IMR-90 (cell line): ENCODE measurements at regions not wholly inside any gene's neighbourhood (a gene's known extent, or its start where the extent isn't known, plus 50 kb on each side); places are given as distances from the start of the nearest gene placed in this dataset.

Source experiments
- ATAC-seq: fragments of 200-7000 bp; cut with Tn5 transposase; 2 replicates; pipeline ENCODE4 v1.9.1; 2020; ENCODE audit warnings: low read depth, mild to moderate bottlenecking, moderate library complexity
- BruUV-seq: library from RNA; stranded (reverse); fragments of 400-500 nt; replicated peaks from 2 replicates; lab custom pipeline; 2021; lab: Mats Ljungman, UMichigan
- CTCF ChIA-PET: fragments of 300-600 bp; formaldehyde crosslinking; extraction: SDS; loops from one replicate; lab custom pipeline; 2021; ENCODE audit warnings: antibody characterized with exemption; lab: Yijun Ruan, JAX
- POLR2A ChIA-PET: fragments of 300-600 bp; sonication (Branson Sonifier 250); formaldehyde crosslinking; loops from one replicate; lab custom pipeline; 2022; ENCODE audit warnings: antibody characterized with exemption; ENCODE audit not compliant: unreplicated experiment; lab: Charles Lee
- DNase-seq: peaks from one replicate; pipeline ENCODE4 v3.0.0; 2013
- H2AFZ ChIP-seq: replicated peaks from 2 replicates; pipeline ENCODE3; 2013; ENCODE audit warnings: low read length, mild to moderate bottlenecking; ENCODE audit not compliant: poor library complexity
- H2AK5ac ChIP-seq: 2 replicates; pipeline ENCODE4 v1.6.1; 2013; ENCODE audit warnings: low read depth, low read length, inconsistent platforms
- H2AK9ac ChIP-seq: replicated peaks from 2 replicates; pipeline ENCODE3; 2013; ENCODE audit warnings: mild to moderate bottlenecking, low read depth, low read length, moderate library complexity; ENCODE audit not compliant: poor library complexity
- H2BK120ac ChIP-seq: 2 replicates; pipeline ENCODE4 v1.6.1; 2013; ENCODE audit warnings: low read depth, low read length, inconsistent platforms
- H2BK15ac ChIP-seq: 3 replicates; pipeline ENCODE4 v1.6.1; 2013; ENCODE audit warnings: low read depth, low read length, inconsistent platforms
- H2BK20ac ChIP-seq: 2 replicates; pipeline ENCODE4 v1.6.1; 2013; ENCODE audit warnings: low read depth, mild to moderate bottlenecking, inconsistent platforms, low read length, moderate library complexity
- H2BK5ac ChIP-seq: 2 replicates; pipeline ENCODE4 v1.6.1; 2013; ENCODE audit warnings: mild to moderate bottlenecking, low read depth, low read length, inconsistent platforms; ENCODE audit not compliant: poor library complexity, severe bottlenecking
- H3K14ac ChIP-seq: replicated peaks from 2 replicates; pipeline ENCODE4 v1.6.1; 2013; ENCODE audit warnings: low read depth, low read length, inconsistent platforms
- H3K18ac ChIP-seq: 2 replicates; pipeline ENCODE4 v1.6.1; 2013; ENCODE audit warnings: low read depth, low read length, control low read depth
- H3K23ac ChIP-seq: 2 replicates; pipeline ENCODE4 v1.6.1; 2013; ENCODE audit warnings: low read depth, low read length, inconsistent platforms
- H3K27ac ChIP-seq: 2 replicates; pipeline ENCODE4 v1.5.1; 2013; ENCODE audit warnings: mild to moderate bottlenecking, control low read depth, low read length; ENCODE audit not compliant: insufficient read depth
- H3K27me3 ChIP-seq: 2 replicates; pipeline ENCODE4 v1.6.1; 2013; ENCODE audit warnings: low read length; ENCODE audit not compliant: control insufficient read depth, insufficient read depth
- H3K36me3 ChIP-seq: 2 replicates; pipeline ENCODE4 v1.6.1; 2013; ENCODE audit warnings: low read length, mixed read lengths; ENCODE audit not compliant: control insufficient read depth, insufficient read depth
- H3K4ac ChIP-seq: 2 replicates; pipeline ENCODE4 v1.6.1; 2013; ENCODE audit warnings: low read depth, low read length, inconsistent platforms
- H3K4me1 ChIP-seq: 2 replicates; pipeline ENCODE4 v1.6.1; 2013; ENCODE audit warnings: low read length, mixed read lengths; ENCODE audit not compliant: control insufficient read depth, insufficient read depth
- H3K4me2 ChIP-seq: 2 replicates; pipeline ENCODE4 v1.6.1; 2013; ENCODE audit warnings: low read depth, mild to moderate bottlenecking, control low read depth, low read length, moderate library complexity
- H3K4me3 ChIP-seq: 2 replicates; pipeline ENCODE4 v1.5.1; 2013; ENCODE audit warnings: low read depth, mild to moderate bottlenecking, control low read depth, low read length, moderate library complexity; ENCODE audit not compliant: insufficient read depth
- H3K56ac ChIP-seq: 2 replicates; pipeline ENCODE4 v1.6.1; 2013; ENCODE audit warnings: low read length, inconsistent platforms; ENCODE audit not compliant: insufficient read depth; ENCODE audit errors: extremely low read depth
- H3K79me1 ChIP-seq, 2 experiments: 2 replicates each; pipeline ENCODE4 v1.6.1; 2013; ENCODE audit warnings: low read length in 2 of 2, inconsistent platforms in 1 of 2, low read depth in 1 of 2
- H3K9ac ChIP-seq: 2 replicates; pipeline ENCODE4 v1.6.1; 2013; ENCODE audit warnings: low read depth, low read length, control low read depth
- H3K9me1 ChIP-seq: 2 replicates; pipeline ENCODE4 v1.6.1; 2013; ENCODE audit warnings: low read length, inconsistent platforms; ENCODE audit not compliant: insufficient read depth
- H3K9me3 ChIP-seq: 2 replicates; pipeline ENCODE4 v1.6.1; 2013; ENCODE audit warnings: low read length; ENCODE audit not compliant: control insufficient read depth, insufficient read depth
- H4K20me1 ChIP-seq: 2 replicates; pipeline ENCODE4 v1.6.1; 2013; ENCODE audit warnings: low read length, inconsistent platforms; ENCODE audit not compliant: insufficient read depth
- H4K5ac ChIP-seq: 2 replicates; pipeline ENCODE4 v1.6.1; 2013; ENCODE audit warnings: mild to moderate bottlenecking, low read depth, low read length, control low read depth
- H4K8ac ChIP-seq, 2 experiments: 2 replicates each; pipeline ENCODE4 v1.6.1; 2013; ENCODE audit warnings: low read depth in 2 of 2, low read length in 2 of 2, control low read depth in 1 of 2, inconsistent platforms in 1 of 2
- H4K91ac ChIP-seq: 2 replicates; pipeline ENCODE4 v1.6.1; 2013; ENCODE audit warnings: low read depth, low read length, inconsistent platforms; ENCODE audit not compliant: insufficient read depth
- BHLHE40 ChIP-seq: fragments of 150-350 bp; IDR thresholded peaks from 2 replicates; pipeline ENCODE4 v1.6.1; 2016; ENCODE audit warnings: mild to moderate bottlenecking, low read depth, low read length
- CEBPB ChIP-seq: IDR thresholded peaks from 2 replicates; pipeline ENCODE4 v1.6.1; 2012; ENCODE audit warnings: low read depth, low read length, improper control_type of control experiment
- CHD1 ChIP-seq: IDR thresholded peaks from 2 replicates; pipeline ENCODE4 v1.6.1; 2012; ENCODE audit warnings: low read depth, low read length, improper control_type of control experiment
- FOS ChIP-seq: fragments of 150-350 bp; IDR thresholded peaks from 2 replicates; pipeline ENCODE4 v1.6.1; 2016; ENCODE audit warnings: low read depth, low read length
- MAFK ChIP-seq: IDR thresholded peaks from 2 replicates; pipeline ENCODE4 v1.6.1; 2012; ENCODE audit warnings: low read depth, low read length, improper control_type of control experiment
- MAZ ChIP-seq: IDR thresholded peaks from 2 replicates; pipeline ENCODE4 v1.6.1; 2012; ENCODE audit warnings: low read depth, mild to moderate bottlenecking, low read length, improper control_type of control experiment, moderate library complexity, borderline replicate concordance
- MXI1 ChIP-seq: IDR thresholded peaks from 2 replicates; pipeline ENCODE4 v1.6.1; 2012; ENCODE audit warnings: low read depth, mild to moderate bottlenecking, low read length, moderate library complexity, borderline replicate concordance
- NFE2L2 ChIP-seq: fragments of 150-350 bp; IDR thresholded peaks from 2 replicates; pipeline ENCODE4 v1.6.1; 2016; ENCODE audit warnings: low read depth, mild to moderate bottlenecking, low read length
- POLR2A ChIP-seq: IDR thresholded peaks from 2 replicates; pipeline ENCODE4 v1.6.1; 2012; ENCODE audit warnings: mild to moderate bottlenecking, low read depth, low read length
- RAD21 ChIP-seq: IDR thresholded peaks from 2 replicates; pipeline ENCODE4 v1.6.1; 2012; ENCODE audit warnings: low read length, improper control_type of control experiment
- RCOR1 ChIP-seq: IDR thresholded peaks from 2 replicates; pipeline ENCODE4 v1.6.1; 2012; ENCODE audit warnings: mild to moderate bottlenecking, low read length, improper control_type of control experiment; ENCODE audit not compliant: insufficient replicate concordance
- RFX5 ChIP-seq: IDR thresholded peaks from 2 replicates; pipeline ENCODE4 v1.8.0; 2012; ENCODE audit warnings: low read depth, mild to moderate bottlenecking, low read length, moderate library complexity
- SMC3 ChIP-seq: fragments of 150-350 bp; IDR thresholded peaks from 2 replicates; pipeline ENCODE4 v1.6.1; 2016; ENCODE audit warnings: low read depth, mild to moderate bottlenecking, antibody characterized with exemption, low read length, moderate library complexity
- WGBS, 2 experiments: methylation state at CpG; one replicate each; pipeline versions ENCODE4 v1.1.5 to v1.1.7; 2013; ENCODE audit warnings: missing lambda C conversion rate in 2 of 2; ENCODE audit not compliant: insufficient read length in 1 of 2; ENCODE audit errors: extremely low coverage in 2 of 2; 5-methylcytosine and 5-hydroxymethylcytosine counted together
- dilution Hi-C: fragments of 300-500 bp; cut with HindIII; formaldehyde crosslinking; loops from one replicate; pipeline ENCODE4 v1.14.3; 2018; ENCODE audit warnings: low sequenced_read_pairs; ENCODE audit not compliant: unreplicated experiment
- in situ Hi-C: fragments of 300-500 bp; cut with MboI; formaldehyde crosslinking; loops from 3 replicates; pipeline ENCODE4 v1.14.3; 2019; ENCODE audit warnings: low sequenced_read_pairs, inconsistent platforms, mixed read lengths
- intact Hi-C: fragments of 100-400 bp; cut with micrococcal nuclease; formaldehyde crosslinking; loops from 2 replicates; pipeline ENCODE4 v1.10.0; 2022
- TF ChIP-seq, protein P1 (sequence below): conservative IDR thresholded peaks from 2 replicates; pipeline ENCODE4 v1.5.1; 2012; ENCODE audit warnings: mild to moderate bottlenecking, low read depth, low read length, improper control_type of control experiment
- TF ChIP-seq, protein P2 (sequence below): fragments of 150-350 bp; IDR thresholded peaks from 2 replicates; pipeline ENCODE4 v1.6.1; 2017; ENCODE audit warnings: mild to moderate bottlenecking, antibody characterized with exemption, low read length, low read depth
- TF ChIP-seq, protein P3 (sequence below): fragments of 150-350 bp; IDR thresholded peaks from 2 replicates; pipeline ENCODE4 v1.6.1; 2016; ENCODE audit warnings: low read depth, mild to moderate bottlenecking, low read length, moderate library complexity, borderline replicate concordance

DNA sequence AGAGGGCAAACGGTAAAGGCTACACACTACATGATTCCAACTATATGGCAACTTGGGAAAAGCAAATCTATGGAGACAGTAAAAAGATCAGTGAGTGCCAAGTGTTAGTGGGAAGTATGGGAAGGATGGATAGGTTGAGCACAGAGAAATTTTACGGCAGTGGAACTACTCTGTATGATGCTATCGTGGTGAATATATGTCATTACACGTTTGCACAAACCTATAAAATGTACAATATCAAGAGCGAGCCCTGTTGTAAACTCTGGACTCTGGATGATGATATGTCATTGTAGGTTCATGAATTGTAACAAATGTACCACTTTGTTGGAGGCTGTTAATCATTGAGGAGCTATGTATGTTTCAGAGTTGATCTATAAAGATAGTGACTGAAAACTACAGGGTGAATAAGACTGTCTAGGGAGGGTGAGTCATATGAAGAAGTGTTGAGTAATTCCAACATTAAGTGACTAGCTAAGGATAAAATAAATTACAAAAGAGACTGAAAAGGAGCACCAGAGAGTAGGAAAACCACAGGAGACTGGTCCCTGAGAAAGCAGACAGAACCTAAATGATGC is 349.2 kb upstream of the LMO3 start:
- BruUV-seq, result no TSS peak
- CTCF ChIA-PET, result no interaction called here
- ATAC-seq, result no peak

More for the DNA sequence above, 349.2 kb upstream of the LMO3 start:
- no peak overlapping the region for H2BK120ac ChIP-seq
- H2BK20ac ChIP-seq, result no peak overlapping the region
- intact Hi-C loops, result no loop called here
- no peak overlapping the region for H2AK9ac ChIP-seq
- no peaks in the 10 kb centered on the region for H3K27me3 ChIP-seq
- no peak overlapping the region for H4K91ac ChIP-seq
- no peak overlapping the region for H3K4me3 ChIP-seq
- H3K4me2 ChIP-seq, result no peak overlapping the region
- POLR2A ChIA-PET, result no interaction called here
- H3K9me3 ChIP-seq, result peaks cover 6% of the 10 kb centered on the region
- WGBS, 2 experiments, result no CpG with 5 or more reads among the region's 5 CpGs
- DNase-seq, result no peak
- H3K9me1 ChIP-seq, result no peaks in the 10 kb centered on the region
- no peak overlapping the region for H3K27ac ChIP-seq
- H3K36me3 ChIP-seq, result no peaks in the 10 kb centered on the region
- no peaks in the 10 kb centered on the region for H3K4me1 ChIP-seq
- H3K9ac ChIP-seq, result no peak overlapping the region
- no peak overlapping the region for H2AK5ac ChIP-seq
- no peak overlapping the region for H3K23ac ChIP-seq
- no peak overlapping the region for H3K56ac ChIP-seq
- no peak overlapping the region for H3K18ac ChIP-seq
- H4K8ac ChIP-seq, result no peak overlapping the region
- H2BK5ac ChIP-seq, result no peak overlapping the region
- no peak overlapping the region for H3K14ac ChIP-seq
- H2AFZ ChIP-seq, result no peak overlapping the region
- in situ Hi-C loops, result no loop called here
- H3K4ac ChIP-seq, result no peak overlapping the region
- no peaks in the 10 kb centered on the region for H3K79me1 ChIP-seq
- no peak overlapping the region for H2BK15ac ChIP-seq
- no peaks in the 10 kb centered on the region for H4K20me1 ChIP-seq
- TF ChIP-seq, protein P1, sequence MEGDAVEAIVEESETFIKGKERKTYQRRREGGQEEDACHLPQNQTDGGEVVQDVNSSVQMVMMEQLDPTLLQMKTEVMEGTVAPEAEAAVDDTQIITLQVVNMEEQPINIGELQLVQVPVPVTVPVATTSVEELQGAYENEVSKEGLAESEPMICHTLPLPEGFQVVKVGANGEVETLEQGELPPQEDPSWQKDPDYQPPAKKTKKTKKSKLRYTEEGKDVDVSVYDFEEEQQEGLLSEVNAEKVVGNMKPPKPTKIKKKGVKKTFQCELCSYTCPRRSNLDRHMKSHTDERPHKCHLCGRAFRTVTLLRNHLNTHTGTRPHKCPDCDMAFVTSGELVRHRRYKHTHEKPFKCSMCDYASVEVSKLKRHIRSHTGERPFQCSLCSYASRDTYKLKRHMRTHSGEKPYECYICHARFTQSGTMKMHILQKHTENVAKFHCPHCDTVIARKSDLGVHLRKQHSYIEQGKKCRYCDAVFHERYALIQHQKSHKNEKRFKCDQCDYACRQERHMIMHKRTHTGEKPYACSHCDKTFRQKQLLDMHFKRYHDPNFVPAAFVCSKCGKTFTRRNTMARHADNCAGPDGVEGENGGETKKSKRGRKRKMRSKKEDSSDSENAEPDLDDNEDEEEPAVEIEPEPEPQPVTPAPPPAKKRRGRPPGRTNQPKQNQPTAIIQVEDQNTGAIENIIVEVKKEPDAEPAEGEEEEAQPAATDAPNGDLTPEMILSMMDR, result no peak
- TF ChIP-seq RFX5 (no peak), NFE2L2 (no peak), MAFK (no peak), SMC3 (no peak), RCOR1 (no peak), CHD1 (no peak), CEBPB (no peak), POLR2A (no peak), FOS (no peak), RAD21 (no peak), BHLHE40 (no peak), MXI1 (no peak), MAZ (no peak)
- TF ChIP-seq, protein P2, sequence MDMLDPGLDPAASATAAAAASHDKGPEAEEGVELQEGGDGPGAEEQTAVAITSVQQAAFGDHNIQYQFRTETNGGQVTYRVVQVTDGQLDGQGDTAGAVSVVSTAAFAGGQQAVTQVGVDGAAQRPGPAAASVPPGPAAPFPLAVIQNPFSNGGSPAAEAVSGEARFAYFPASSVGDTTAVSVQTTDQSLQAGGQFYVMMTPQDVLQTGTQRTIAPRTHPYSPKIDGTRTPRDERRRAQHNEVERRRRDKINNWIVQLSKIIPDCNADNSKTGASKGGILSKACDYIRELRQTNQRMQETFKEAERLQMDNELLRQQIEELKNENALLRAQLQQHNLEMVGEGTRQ, result no peak
- TF ChIP-seq, protein P3, sequence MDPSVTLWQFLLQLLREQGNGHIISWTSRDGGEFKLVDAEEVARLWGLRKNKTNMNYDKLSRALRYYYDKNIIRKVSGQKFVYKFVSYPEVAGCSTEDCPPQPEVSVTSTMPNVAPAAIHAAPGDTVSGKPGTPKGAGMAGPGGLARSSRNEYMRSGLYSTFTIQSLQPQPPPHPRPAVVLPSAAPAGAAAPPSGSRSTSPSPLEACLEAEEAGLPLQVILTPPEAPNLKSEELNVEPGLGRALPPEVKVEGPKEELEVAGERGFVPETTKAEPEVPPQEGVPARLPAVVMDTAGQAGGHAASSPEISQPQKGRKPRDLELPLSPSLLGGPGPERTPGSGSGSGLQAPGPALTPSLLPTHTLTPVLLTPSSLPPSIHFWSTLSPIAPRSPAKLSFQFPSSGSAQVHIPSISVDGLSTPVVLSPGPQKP, result no peak
- dilution Hi-C loops, result no loop called here
- no peak overlapping the region for H4K5ac ChIP-seq
